Loucy (cell line): ENCODE measurements at regions not wholly inside any gene's neighbourhood (a gene's known extent, or its start where the extent isn't known, plus 50 kb on each side); places are given as distances from the start of the nearest gene placed in this dataset.

ENCODE experiments used
- H2AFZ ChIP-seq: fragments of 200-600 bp; sonication (generic); 2 replicates; pipeline ENCODE4 v1.6.0; 2016; ENCODE audit warnings: antibody characterized with exemption, mild to moderate bottlenecking, low read length, moderate library complexity
- H3F3A ChIP-seq: fragments of 200-600 bp; 2 replicates; pipeline ENCODE4 v1.6.0; 2016; ENCODE audit warnings: antibody characterized with exemption, low read depth, mild to moderate bottlenecking
- H3K27me3 ChIP-seq: fragments of 200-600 bp; sonication (generic); 2 replicates; pipeline ENCODE4 v1.6.1; 2014; ENCODE audit warnings: low read length, mild to moderate bottlenecking; ENCODE audit not compliant: insufficient read depth, poor library complexity, severe bottlenecking
- H3K36me3 ChIP-seq: fragments of 200-600 bp; sonication (generic); 2 replicates; pipeline ENCODE4 v1.6.1; 2016; ENCODE audit warnings: low read length; ENCODE audit not compliant: insufficient read depth
- H3K4me1 ChIP-seq: fragments of 200-600 bp; sonication (generic); 2 replicates; pipeline ENCODE4 v1.5.1; 2014; ENCODE audit warnings: low read length, mild to moderate bottlenecking; ENCODE audit not compliant: insufficient read depth, poor library complexity, severe bottlenecking
- H3K4me2 ChIP-seq: fragments of 200-600 bp; sonication (generic); 2 replicates; pipeline ENCODE4 v1.6.0; 2014; ENCODE audit warnings: antibody characterized with exemption, low read length, low read depth, mild to moderate bottlenecking; ENCODE audit not compliant: poor library complexity, severe bottlenecking
- H3K4me3 ChIP-seq: fragments of 200-600 bp; sonication (generic); 2 replicates; pipeline ENCODE4 v1.5.1; 2014; ENCODE audit warnings: low read length, mild to moderate bottlenecking, mixed read lengths; ENCODE audit not compliant: poor library complexity, severe bottlenecking
- H3K79me2 ChIP-seq: fragments of 200-600 bp; sonication (generic); 2 replicates; pipeline ENCODE4 v1.6.1; 2014; ENCODE audit warnings: low read length; ENCODE audit not compliant: insufficient read depth
- H3K9ac ChIP-seq: fragments of 200-600 bp; sonication (generic); 2 replicates; pipeline ENCODE4 v1.6.0; 2014; ENCODE audit warnings: mild to moderate bottlenecking, low read depth, low read length, moderate library complexity; ENCODE audit not compliant: poor library complexity, severe bottlenecking
- H3K9me2 ChIP-seq: fragments of 200-600 bp; sonication (generic); replicated peaks from 2 replicates; pipeline ENCODE4 v1.6.1; 2016; ENCODE audit warnings: low read depth, low read length, mixed read lengths
- H3K9me3 ChIP-seq: fragments of 200-600 bp; sonication (generic); 2 replicates; pipeline ENCODE4 v1.6.1; 2014; ENCODE audit warnings: mild to moderate bottlenecking, antibody characterized with exemption, low read length, low read depth; ENCODE audit not compliant: insufficient read depth
- H4K20me1 ChIP-seq: fragments of 200-600 bp; sonication (generic); 2 replicates; pipeline ENCODE4 v1.6.0; 2014; ENCODE audit warnings: antibody characterized with exemption, low read length, mild to moderate bottlenecking; ENCODE audit not compliant: insufficient read depth, poor library complexity, severe bottlenecking
- CTCF ChIP-seq: fragments of 200-600 bp; sonication (generic); conservative IDR thresholded peaks from 2 replicates; pipeline ENCODE4 v1.5.1; 2014; ENCODE audit warnings: mild to moderate bottlenecking, antibody characterized with exemption, low read length
- EZH2phosphoT487 ChIP-seq: fragments of 200-600 bp; IDR thresholded peaks from 2 replicates; pipeline ENCODE4 v1.6.1; 2018; ENCODE audit warnings: antibody characterized with exemption, mild to moderate bottlenecking, moderate library complexity, borderline replicate concordance

GRCh38 chr2:12277241-12278034 is 439.3 kb upstream of the TRIB2 start:
- Histone ChIP-seq H3K9ac (peak overlapping the region; percentile 10), H3K9me2 (no peaks in the 10 kb centered on the region), H3K27me3 (no peaks in the 10 kb centered on the region), H3F3A (no peaks in the 10 kb centered on the region), H3K4me1 (peaks cover 23% of the 10 kb centered on the region), H2AFZ (peak overlapping the region; percentile 63), H3K36me3 (no peaks in the 10 kb centered on the region), H3K9me3 (no peaks in the 10 kb centered on the region), H3K79me2 (no peaks in the 10 kb centered on the region), H3K4me2 (peak overlapping the region; percentile 30), H4K20me1 (no peaks in the 10 kb centered on the region), H3K4me3 (peak overlapping the region; percentile 6)
- TF ChIP-seq EZH2phosphoT487 (no peak), CTCF (no peak)

- Histone ChIP-seq H3K27me3 (no peaks in the 10 kb centered on the region), H3K4me2 (peak overlapping the region; percentile 30)
Observed at GRCh38 chr2:12278217-12278750, 438.5 kb upstream of the TRIB2 start.

More at GRCh38 chr2:12278217-12278750, 438.5 kb upstream of the TRIB2 start:
- TF ChIP-seq CTCF (no peak), EZH2phosphoT487 (no peak)
- Histone ChIP-seq H3K36me3 (no peaks in the 10 kb centered on the region), H3F3A (no peaks in the 10 kb centered on the region), H3K4me1 (peaks cover 23% of the 10 kb centered on the region), H3K9me3 (no peaks in the 10 kb centered on the region), H4K20me1 (no peaks in the 10 kb centered on the region), H3K79me2 (no peaks in the 10 kb centered on the region), H2AFZ (no peak overlapping the region), H3K9ac (no peak overlapping the region), H3K4me3 (no peak overlapping the region), H3K9me2 (no peaks in the 10 kb centered on the region)
